ENCODE measurements at regions not wholly inside any gene's neighbourhood (a gene's known extent, or its start where the extent isn't known, plus 50 kb on each side); places are given as distances from the start of the nearest gene placed in this dataset.
"Not testable (repeated sequence)": the region's sequence is repeated elsewhere in the genome, so short reads cannot be mapped to it uniquely, and the experiment has no call there.

DNA sequence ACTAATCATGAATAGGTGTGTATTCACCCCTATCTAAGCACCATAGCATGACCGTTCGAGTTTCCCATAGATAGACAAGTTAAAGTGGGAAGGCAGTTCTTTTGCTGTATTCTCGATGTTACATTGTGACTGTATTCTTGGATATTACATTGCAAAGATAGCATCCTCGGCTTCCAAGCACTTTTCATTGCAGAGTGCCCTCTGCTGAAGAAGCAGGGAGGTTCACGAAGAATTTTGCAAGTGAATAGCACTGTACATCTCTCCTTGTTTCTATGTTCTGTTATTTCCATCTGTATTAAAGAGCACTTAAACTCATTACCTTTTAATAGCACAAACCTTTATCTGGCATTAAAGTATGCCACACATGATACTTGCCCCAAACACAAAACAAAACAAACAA lies 426.7 kb upstream of the ARX start:
- peak; percentile 18 for DNase-seq (ENCODE audit: low read depth)

DNA sequence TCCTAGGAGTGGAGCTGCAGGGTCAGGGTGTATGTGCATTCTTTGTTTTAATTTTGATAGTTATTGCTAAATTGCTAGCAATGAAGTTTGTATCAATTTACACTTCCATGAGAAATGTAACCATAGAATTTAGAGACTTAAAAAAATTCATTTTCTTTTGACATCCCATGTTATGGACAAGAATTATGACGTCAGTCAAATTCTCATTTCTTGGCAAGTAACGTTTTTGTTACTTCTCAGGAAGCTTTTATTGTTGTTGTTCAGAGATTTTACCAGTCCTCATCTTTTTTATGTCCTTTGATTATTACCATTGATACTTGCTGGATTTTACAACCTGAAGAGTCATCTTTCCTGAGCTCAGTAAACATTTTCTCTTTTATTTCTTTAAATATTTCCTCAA lies 417.5 kb upstream of the ARX start:
- DNase-seq (ENCODE audit: low read depth), result no peak

DNA sequence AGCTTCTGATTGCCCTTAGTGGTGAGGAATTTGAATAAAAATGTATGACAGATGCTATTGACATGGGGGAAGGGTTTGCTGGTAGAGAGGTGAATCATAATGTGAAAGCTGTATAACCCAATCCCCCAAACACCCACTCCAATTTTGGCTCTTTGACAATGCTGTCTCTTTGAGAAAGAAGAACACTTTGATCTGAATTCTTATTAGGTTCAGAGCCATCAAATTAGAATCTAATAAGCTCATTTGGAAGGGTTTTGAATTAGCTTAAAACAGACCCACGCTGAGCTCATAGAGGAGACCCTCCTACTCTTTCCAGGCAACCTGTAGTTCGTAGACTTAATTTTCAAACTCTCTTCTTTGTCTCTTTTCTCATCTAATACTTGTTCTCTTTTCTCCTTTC lies 416.6 kb upstream of the ARX start:
- DNase-seq (ENCODE audit: low read depth), result no peak

GRCh38 chrX:25427873-25428555 lies 412.2 kb upstream of the ARX start:
- no peak for DNase-seq (ENCODE audit: low read depth)

GRCh38 chrX:25404163-25404562 lies 388.4 kb upstream of the ARX start:
- DNase-seq (ENCODE audit: low read depth), result not testable (repeated sequence)

DNA sequence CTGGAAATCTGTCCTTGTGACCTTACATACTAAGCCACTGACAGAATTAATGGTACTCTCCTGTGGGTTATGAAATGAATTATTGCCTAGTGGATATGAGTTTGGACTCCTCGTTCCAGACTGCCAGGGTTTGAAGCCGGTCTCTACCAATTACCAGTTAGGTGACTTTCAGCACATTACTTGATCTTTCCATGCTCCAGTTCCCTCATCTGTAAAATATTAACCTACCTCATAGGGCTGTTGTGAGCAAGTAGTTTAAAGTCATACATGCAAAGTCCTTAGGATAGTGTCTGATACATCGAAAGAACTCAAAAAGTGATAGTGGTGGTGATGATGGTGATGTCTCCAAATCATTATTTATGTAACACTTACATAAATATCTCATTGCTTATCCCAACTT lies 373.5 kb upstream of the ARX start:
- DNase-seq (ENCODE audit: low read depth), result peak; percentile 69

DNA sequence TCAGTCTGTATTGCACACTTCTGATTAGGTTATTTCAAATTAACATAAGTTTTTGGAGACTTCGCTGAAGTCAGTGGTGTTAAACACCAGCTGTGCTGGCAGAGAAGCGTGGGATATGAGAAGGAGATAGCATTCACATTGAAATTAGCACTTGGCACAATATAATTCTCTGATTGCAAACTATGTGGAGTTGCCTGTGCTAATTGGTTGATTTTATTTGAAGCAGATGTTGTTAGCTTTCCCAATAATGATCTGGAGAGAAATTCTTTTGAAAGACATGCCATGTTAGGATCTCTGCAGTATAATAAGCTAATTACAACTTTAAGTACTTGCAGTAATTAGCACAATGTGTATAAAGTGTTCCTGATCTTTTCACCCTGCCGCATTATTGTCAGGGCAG lies 367.4 kb upstream of the ARX start:
- DNase-seq (ENCODE audit: low read depth), result no peak

- DNase-seq (ENCODE audit: low read depth), result no peak
These were observed 340.7 kb upstream of the ARX start for GRCh38 chrX:25356456-25356855.

- DNase-seq (ENCODE audit: low read depth), result peak; percentile 38
These were observed 328.6 kb upstream of the ARX start for GRCh38 chrX:25344161-25344936.

DNA sequence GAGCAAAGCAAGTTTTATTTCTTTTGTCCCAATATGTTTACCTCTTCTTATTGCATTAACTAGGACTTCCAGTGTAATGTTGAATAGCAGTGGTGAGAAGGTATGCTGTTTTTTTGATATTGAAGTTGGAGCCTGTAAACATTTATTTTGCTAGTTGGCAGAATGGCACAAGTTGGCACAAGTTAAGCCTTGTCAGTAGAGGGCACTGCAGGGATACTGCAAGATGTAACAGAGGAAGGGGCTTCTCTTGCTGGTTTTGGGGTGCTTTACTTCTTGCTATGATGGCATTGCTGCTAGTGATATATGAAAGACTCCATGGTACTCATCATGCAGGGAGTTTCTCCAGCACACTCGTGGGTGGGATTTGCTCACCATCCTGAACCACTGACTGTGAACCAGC lies 327.3 kb upstream of the ARX start:
- no peak for DNase-seq (ENCODE audit: low read depth)

- no peak for DNase-seq (ENCODE audit: low read depth)
These were observed 322.1 kb upstream of the ARX start for GRCh38 chrX:25337841-25338240.

GRCh38 chrX:25300994-25301393 lies 285.2 kb upstream of the ARX start:
- peak; percentile 90 for DNase-seq (ENCODE audit: low read depth)

- DNase-seq (ENCODE audit: low read depth), result peak; percentile 72
These were observed 281.1 kb upstream of the ARX start for GRCh38 chrX:25296850-25297249.

DNA sequence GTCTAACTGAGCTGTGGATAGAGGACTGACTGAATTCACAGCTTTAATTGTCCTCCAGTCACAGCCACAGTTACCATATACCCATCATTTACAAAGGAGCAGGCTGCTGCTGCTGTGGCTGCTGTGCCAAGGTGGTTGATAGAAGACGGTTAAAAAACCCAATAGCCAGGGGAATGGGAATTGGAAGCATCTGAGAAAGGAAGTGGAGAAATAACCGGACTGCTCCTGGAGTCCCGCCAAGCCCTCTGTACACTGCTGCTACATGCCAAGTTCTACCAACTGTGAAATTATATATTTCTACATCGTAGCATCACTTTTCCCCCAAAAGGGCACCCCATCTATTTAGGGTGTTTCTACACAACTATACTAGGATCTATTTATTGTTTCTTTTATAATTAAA lies 279.7 kb upstream of the ARX start:
- DNase-seq (ENCODE audit: low read depth), result peak; percentile 52

- no peak for DNase-seq (ENCODE audit: low read depth)
These were observed 274.4 kb upstream of the ARX start for GRCh38 chrX:25290132-25290531.

DNA sequence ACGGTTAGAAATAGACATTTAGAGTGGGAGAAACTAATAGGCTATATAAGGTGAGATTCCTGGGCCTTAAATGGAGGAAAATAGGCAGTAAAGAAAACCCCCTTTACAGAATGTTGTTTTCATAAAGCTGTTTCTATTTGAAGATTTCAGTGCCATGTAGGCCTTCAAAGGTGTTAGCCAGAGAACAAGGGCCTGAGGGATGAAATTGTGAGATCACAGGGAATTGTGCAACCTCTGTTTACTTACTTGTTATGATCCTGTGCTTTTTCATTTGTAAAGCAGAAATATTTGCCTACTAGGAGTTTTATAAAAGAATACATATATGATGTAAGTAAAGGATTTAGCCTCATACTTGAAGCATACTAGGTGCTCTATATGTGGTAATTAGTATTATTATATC lies 272.9 kb upstream of the ARX start:
- DNase-seq (ENCODE audit: low read depth), result peak; percentile 71

GRCh38 chrX:25287521-25287920 lies 271.8 kb upstream of the ARX start:
- DNase-seq (ENCODE audit: low read depth), result no peak

DNA sequence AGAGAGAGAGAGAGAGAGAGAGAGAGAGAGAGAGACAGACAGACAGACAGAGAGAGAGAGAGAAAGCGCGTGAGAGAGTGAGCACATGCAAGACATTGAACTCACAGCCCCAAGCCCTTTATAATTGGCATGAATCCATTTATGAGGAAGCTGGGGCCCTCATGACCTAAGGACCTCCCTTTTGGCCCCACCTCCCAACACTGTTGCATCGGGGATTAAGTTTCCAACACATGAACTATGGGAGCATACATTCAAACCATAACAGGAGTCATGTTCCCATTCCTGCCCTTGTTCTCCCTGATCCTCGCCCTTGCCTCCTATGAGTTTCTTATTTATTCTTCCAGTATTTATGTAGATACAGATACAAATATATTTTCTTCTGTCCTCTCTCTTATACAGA lies 269.8 kb upstream of the ARX start:
- no peak for DNase-seq (ENCODE audit: low read depth)

GRCh38 chrX:25279510-25279909 lies 263.7 kb upstream of the ARX start:
- DNase-seq (ENCODE audit: low read depth), result no peak

- no peak for DNase-seq (ENCODE audit: low read depth)
These were observed 262.6 kb upstream of the ARX start for GRCh38 chrX:25278341-25278740.

DNA sequence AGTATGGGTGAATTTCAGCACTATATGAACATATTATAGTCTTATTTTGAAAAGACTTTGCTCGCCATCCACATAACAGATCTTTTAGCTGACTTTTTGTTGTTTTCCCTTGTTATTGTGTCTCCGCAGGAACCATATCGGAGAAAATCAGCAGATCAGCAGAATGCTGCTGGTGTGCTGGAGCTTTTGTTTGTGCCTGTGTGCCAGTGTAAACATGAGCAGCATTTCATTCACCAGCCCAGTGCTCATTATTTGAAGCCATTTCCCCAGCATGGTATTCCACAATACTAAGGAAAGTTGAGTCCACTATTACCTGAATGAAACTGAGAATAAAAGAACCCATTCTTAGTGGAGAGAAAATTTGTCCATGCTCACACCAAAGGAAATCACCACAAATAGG lies 261.8 kb upstream of the ARX start:
- no peak for DNase-seq (ENCODE audit: low read depth)

DNA sequence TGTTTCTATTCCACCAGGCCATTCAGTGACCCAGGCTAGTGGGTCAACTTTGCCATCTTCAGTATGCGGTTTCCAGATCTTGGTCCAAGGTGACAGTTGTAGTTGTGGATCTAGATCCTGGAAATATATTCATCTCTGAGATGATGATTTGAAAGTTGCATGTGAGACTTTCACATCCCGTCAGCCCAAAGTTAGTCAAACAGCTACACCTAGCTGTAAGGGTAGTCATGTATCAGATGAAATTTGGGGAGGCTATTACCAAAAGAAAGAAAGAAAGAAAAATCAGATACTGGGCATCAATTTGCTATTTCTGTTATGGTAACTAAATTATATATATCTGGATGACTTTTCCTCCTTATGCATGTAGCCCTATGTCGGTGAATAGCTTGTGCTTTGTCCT lies 259.4 kb upstream of the ARX start:
- no peak for DNase-seq (ENCODE audit: low read depth)

GRCh38 chrX:25241461-25241860 lies 225.7 kb upstream of the ARX start:
- DNase-seq (ENCODE audit: low read depth), result peak; percentile 67

- peak; percentile 1 for DNase-seq (ENCODE audit: low read depth)
These were observed 210.4 kb upstream of the ARX start for GRCh38 chrX:25226151-25226550.

Measured in renal cortical epithelial cell (primary cell).